Stimulated activated CD8-positive, alpha-beta memory T cell treated with anti-CD3 and anti-CD28 coated beads, Interleukin-7, amount 100 ng/mL, for 4 hours (primary cell): ENCODE measurements at regions not wholly inside any gene's neighbourhood (a gene's known extent, or its start where the extent isn't known, plus 50 kb on each side); places are given as distances from the start of the nearest gene placed in this dataset.

Source experiments
- DNase-seq, 2 donors: peaks; one replicate each; pipeline ENCODE4 v3.0.0-alpha.2; 2020; ENCODE audit warnings: low read depth in 2 of 2

DNA sequence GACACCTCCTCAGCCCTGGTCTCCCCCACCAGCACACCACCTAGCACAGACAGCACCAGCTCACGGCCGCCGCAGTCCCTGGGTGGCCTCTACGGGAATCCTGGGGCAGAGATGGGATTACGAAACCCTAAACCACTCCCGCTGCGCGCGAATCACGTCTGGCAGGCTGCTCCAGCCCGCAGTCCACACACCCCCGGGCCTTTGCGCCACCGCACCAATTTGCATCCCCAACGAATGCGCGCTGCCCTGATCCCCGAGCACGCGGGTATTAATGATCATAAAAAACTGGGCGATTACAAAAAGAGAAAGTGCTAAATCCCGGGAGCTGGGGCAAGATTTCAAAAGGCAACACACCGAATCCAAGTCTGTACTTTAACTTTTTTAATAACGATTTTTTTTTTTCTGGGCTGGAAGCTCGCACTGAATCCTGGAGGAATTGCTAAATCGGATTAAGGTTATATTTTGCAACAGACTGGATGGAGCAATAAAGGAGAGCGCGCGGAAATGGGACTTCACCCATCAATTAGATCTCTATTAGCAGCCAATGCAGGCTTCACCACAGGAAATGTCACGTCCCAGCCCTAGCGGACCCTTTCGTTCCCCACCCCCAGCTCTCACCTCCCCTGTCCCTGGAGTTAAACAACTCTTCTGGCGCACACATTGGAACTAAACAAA is 69.8 kb upstream of the TMEM33 start:
- no peak for DNase-seq

DNA sequence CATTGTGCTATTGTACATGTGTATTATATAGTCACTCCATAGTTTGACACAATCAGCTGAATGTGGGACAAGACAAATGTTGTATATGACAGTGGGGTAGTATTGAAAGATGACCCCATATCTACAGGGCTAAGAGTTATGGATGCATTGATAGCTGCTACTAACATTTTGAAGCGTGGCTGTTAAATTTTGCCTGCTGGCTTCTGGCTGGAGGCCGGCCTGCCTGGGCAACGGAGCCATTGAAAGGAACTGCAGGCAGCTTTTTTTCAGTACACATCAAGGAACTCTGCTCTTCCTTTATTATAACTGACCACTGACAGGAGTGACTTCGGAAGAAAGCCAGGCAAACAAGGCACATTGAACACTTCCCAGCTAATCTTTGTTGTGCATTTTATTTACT is 76.1 kb upstream of the TMEM33 start:
- no peak for DNase-seq

DNA sequence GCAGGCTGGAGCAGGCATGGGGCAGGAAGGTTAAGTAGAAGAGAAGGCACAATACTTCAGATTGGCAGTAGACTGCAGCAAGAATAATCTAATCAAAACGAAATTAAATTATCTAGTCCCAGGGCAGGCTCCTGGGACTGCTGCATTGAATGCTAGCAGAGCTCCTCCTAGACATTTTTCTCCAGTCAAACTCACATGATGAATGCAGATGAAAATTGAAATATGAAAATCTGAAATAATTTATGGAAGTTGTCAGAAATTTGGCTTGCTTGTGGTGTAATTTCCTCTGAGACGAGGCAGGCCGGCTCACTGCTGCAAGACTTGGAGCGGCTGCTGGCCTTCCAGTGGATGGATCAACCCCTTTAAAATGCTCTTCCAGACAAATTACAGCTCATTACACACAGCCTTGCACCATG is 78.0 kb upstream of the TMEM33 start:
- DNase-seq, result no peak

DNA sequence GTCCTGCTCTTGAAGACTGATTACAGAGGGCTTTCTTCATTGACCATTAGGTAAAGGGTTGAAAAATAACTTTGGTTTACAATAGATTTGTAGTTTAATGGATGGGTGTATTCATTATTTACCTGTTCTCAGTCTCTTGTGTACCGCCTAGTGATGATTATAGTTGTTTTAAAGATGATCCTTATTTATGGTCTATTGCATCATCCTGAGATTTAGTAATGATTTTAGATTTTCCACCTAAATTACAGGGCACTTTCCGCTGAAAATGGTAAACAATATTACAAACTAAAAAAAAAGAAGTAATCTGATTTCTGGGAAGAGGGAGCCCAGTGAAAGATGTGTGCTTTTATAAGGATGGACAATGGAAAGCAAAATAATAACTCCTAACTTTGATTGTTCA is 78.4 kb upstream of the TMEM33 start:
- no peak for DNase-seq

DNA sequence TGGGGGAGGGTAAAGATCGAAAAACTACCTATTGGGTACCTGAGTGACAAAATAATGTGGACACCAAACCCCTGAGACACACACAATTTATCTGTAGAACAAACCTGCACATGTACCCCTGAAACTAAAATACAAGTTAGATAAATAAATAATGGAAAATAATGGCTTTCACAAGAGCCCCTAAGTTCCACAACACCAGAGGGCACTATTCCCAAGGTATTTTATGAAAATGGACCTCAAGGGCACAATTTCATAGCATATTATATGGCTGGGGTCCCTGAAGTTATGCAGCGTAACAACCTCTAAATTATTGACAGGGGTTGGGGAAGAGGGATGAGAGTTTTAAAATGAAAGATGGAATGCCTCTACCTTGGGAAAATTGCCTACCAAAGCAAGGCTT is 81.3 kb upstream of the TMEM33 start:
- no peak for DNase-seq

DNA sequence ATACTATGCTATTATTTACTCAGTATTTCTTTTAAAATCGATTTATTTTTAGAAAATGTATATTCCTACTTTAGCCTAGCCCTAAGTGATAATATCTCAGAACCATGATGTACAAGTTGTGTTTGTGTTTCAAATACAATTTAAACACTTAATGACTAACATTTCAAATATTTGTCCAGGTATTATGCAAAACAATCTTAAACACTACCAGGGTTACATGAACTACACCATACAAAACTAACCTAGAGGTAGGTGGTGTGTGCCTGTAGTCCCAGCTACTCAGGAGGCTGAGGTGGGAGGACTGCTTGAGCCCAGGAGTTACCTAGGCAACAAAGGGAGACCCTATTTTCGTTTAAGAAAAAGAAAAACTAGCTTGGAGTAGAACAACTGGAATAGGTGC is 83.0 kb upstream of the TMEM33 start:
- DNase-seq, result no peak

DNA sequence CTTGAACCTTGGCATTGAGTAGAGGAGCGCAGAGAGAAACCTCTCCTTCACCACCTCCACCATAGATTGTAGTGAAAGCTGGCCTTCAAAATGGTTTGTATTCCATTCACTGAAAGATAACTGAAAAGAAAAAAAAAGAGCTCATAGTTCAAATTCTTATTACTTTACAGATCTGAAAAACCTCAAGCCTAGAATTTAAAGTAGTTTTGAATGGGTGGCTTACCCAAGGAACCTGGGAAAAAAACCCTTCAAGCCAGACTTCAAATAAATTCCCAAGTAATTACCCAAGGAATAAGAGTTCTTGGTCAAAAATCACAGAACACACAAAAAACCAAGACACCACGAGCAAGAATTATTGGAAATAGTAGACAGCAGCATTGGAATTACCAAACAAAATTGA is 83.6 kb upstream of the TMEM33 start:
- no peak for DNase-seq

DNA sequence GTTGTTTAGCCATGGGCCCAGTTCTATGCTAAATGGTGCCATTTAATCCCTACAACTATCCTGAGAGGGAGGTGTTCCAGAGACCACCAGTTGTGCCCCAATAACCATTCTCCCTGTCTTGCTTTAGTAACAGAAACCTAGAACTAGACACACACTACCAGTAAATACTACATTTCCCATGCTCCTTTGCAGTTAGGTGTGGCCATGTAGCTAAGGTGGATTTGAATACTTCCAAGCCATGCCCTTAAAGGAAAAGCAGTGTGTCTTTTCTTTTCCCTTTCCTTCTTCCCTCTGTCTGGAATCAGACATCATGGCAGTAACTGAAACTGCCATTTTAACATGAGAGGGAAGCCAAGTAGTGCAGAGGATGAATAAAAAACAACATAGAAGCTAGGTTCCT is 90.9 kb upstream of the TMEM33 start:
- no peak for DNase-seq

DNA sequence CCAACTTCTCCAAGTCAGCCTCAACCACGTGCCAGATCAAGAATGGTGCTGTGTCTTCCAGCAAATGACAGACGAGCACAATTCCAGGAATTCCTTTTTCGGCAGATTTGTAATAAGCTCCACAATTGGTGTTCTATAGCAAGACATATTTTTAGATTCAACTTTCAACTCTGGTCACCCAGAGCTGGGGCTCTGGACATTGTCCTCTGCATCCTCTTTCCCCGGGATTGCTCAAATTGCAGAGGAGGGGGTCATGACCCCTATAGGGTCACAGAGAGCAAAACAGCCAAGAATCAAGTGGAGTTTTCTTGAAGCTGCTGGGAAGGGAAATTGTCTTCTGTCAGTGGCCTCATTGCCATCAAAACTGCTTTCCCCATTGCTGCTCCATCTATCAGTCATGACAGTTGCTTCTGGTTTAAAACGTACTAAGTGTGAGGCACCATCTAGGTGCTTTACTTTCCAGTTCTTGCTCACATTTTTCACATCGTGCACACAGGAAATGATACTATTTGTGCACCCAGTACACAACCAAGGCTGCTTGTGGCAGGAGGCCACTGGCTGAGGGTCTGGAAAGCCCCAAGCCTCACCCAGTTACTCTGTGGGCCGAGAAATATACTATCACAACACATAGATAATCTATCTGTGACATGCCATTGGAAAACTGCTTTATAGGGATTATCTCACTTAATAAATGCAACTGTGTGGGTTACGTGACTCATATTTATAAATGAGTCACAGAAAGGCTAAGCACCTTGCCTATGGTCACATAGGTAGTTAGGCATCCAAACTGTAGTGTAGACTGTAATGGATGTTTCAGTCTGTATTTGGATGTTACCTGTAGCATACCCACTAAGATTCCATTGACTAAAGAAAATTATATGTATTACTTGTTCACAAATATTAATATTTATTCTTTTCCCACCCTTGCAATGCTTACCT is 91.7 kb upstream of the PHOX2B start:
- no peak for DNase-seq

DNA sequence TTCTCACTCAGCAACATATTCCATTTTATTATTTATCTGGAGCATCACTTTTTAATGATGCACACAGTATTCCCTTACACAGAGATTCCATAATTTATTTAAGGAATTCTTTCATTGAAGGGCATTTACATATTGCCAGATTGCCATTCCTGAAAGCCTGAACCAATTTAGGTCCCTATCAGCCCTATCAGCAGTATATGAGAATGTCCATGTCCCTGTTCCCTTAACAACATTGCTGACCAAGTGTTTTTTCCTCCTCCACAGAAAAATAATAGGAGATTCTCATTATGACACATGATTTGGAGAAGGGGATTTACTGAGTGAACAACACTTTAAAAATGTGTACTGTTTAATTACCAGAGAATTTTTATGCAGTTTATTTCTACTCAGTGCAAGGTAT is 90.1 kb upstream of the PHOX2B start:
- DNase-seq, result no peak

DNA sequence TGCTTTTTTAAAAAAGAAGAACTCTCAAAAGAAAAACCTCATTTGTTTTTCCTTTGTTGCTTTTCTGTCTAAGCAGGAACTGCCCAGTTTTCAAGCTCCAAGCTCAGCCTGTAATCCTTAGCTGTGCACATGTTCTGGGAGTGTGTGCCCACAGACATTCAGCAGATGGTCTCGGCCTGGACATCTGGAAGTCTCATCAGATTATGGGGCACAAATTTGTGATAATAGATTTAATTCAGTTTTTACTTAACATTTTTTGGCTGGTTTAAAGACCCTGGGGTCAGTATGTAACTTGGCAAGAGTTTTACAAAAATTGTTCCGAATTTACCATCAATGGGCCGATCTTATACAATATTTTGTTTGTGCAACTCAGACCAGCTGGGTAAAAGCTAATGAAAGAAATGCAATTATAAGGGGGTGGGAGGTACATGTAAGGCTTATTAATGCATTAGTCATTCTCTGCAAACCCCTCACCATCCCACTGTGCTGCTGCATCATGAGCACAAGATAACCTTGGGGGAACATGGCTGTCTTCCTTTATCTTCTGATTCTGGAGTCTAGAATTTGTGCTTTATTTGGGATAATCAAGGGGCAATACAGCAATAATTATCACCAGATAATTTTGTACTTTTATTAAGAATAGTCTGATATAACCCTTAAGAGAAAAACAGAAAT is 86.9 kb upstream of the PHOX2B start:
- no peak for DNase-seq

DNA sequence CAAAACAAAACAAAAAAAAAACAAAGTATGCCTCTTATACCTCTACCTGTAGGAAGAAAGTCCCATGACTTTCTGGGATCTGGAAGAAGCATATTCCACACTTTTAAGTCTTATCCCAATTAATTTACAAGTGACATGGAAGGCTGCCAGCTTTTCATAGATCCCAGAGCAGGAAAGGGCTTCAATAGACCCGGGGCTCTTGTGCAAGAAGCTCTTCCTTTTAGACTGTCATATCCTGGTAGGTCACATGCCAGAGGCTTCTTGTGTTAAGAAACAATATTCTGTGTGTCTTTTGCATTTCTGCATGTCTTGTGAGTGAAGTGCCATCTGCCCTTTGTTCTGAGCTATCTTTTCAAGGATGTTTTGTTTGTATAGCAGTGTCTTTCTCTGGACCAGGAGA is 84.4 kb upstream of the PHOX2B start:
- no peak for DNase-seq

DNA sequence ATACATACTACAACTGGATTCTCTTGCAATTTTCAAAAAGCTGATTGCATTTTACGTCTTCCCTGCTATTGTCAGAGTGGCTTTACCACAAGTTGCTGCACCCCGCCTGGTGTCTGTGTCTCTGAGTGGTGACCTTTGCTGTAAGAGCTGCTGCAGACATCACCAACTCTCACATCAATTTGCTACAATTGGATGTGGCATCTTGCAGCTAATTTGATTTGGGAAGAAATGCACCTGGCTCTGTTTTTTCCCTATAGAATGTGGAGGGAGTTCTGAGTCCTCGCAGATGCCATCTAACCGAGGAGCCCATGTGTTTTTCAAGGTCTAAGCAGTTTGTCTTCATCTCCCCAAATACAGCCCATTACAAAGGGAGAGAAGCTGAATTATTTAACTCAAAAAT is 73.8 kb upstream of the PHOX2B start:
- no peak for DNase-seq

DNA sequence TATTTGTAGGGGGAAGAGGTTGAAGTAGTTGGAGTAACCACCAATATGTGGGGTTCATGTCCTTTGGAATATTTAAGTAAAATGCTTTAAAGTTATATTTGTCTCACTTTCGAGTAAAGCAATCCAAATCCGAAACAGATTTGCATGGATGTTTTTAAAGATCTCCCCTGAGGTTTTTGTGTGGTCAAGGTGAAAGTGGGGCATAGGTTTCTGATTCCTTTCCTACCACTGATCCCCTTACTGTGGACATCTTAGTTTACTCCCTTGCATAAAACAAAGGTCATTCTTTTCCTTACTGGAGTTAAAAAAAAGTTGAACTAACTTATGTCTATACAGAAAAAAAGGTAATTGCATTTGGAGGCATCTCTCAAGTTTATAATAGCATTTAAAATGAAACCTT is 71.9 kb upstream of the PHOX2B start:
- no peak for DNase-seq

DNA sequence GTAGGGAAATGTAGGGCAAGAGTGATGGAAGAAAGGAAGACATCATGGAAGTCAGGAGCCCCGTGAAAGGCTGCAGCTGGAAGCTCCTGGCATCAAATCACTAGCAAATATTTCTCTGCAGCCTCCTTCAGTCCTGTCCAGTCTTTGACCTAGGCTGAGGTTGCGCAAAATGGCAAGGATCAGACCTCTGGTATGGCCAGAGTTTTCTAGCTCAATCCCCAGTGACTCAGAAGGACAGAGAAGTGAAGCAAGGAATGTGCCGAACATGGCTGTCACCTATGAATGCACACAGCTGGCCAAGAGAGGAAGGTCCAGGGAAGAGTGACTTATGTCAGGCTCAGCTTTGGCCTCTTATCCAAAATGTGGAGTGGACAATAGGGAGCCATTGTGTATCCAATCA is 71.1 kb upstream of the PHOX2B start:
- no peak for DNase-seq

DNA sequence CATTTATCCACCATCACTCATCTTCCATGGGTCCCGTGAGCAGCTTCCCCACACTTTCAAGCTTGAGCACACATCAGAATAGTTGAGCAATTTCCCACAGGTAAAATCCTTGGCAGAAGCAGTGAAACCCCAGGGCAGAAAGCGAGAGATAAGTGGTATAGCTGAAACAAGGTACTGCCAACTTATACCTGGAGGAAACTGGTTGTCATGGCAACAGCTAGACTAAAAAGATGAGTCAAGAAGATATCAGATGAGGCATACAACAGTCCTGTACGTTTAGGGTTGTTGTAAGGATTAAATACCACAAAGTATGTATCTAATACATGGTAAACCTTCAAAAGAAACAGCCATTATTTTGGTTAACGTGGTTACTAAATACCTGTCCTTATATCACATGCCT is 66.9 kb upstream of the PHOX2B start:
- no peak for DNase-seq

DNA sequence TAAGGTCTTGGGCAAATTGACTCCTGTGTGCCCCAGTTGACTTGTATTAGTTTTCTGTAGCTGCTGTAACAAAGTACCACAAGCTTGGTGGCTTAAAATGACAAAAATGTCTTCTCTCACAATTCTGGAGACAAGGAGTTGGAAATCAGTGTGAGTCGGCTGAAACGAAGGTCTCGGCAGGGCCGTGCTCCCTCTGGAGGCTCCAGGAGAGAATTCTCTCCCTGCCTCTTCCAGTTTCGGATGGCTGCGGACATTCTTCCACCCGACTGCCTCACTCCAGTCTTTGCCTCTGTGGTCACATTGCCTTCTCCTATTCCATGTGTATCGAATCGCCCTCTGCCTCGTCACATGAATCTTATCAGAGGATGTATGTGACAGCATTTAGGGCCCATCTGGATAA is 66.0 kb upstream of the PHOX2B start:
- DNase-seq, result no peak

DNA sequence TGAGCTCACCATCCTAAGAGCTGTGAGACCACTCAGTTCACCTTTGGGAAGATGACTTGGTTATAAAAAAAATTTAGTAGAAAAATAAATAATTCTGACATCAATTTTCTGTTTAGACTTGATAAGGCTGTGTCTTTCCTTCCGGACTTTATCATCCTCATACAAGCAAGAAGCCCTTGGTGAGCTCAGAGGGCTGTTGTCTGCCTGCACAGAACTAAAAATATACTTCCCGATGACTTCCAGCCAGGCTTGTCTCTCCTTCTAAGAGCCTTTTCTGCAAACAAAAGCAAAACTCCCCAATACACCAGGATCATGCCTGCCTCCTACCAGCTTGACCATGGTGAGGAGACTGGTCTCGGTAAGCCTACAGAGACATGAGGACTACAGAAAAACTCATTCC is 58.3 kb upstream of the PHOX2B start:
- no peak for DNase-seq

DNA sequence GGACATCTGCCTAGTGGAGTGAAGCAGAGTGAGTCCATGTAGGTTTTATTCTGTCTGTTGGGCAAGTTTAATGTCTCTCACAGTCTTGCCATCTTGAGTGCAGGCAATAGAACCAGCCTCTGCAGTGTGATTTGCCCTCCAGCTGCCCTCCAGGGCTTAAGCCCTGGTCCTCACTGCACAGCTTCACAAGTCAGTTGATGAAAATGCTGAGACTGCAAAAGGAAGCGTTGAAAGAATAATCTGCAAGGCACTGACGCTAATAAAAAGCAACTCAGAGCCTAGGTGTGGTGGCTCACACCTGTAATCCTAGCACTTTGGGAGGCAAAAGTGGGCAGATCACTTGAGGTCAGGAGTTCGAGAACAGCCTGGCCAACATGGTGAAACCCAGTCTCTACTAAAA is 54.1 kb upstream of the PHOX2B start:
- no peak for DNase-seq

DNA sequence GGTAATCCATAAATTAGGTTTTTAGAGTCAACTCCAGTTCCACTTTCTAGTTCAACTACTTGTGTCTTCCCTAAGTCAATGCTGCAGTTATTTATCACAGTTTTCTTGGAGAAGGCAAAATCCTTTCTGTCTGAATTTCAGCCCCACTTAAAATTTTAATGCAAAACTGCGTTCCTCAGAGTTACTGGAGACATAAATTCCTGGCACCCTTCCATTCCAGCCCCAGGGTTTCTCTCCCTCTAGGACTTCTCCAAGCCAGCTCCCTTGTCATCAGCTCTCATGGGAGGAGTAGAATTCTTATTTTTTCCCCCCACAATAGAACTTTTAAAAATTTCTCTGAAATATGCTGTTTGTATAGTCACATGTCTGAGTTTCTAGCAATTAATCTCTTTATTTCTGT is 50.6 kb upstream of the PHOX2B start:
- no peak for DNase-seq
